DMS 273 treated with DMSO at 0.1 percent for 48 hours (cell line): ENCODE measurements at regions not wholly inside any gene's neighbourhood (a gene's known extent, or its start where the extent isn't known, plus 50 kb on each side); places are given as distances from the start of the nearest gene placed in this dataset.
"Not testable (repeated sequence)": the region's sequence is repeated elsewhere in the genome, so short reads cannot be mapped to it uniquely, and the experiment has no call there.

ENCODE experiments used
- DNase-seq: peaks from one replicate; lab custom pipeline; 2025; lab: John Stamatoyannopoulos, UW

GRCh38 chr7:149334930-149335329 is 72.9 kb downstream of the ZNF783 start:
- no peak for DNase-seq

- no peak for DNase-seq
Observed at GRCh38 chr7:149348758-149349369, 86.9 kb downstream of the ZNF783 start.

GRCh38 chr7:149353739-149354504 is 91.9 kb downstream of the ZNF783 start:
- no peak for DNase-seq

- not testable (repeated sequence) for DNase-seq
Observed at GRCh38 chr7:149355035-149355389, 93.0 kb downstream of the ZNF783 start.

- peak; percentile 97 for DNase-seq
Observed at GRCh38 chr7:149355390-149356048, 93.5 kb downstream of the ZNF783 start.

GRCh38 chr7:149362696-149363095 is 98.2 kb downstream of the ZNF777 start:
- no peak for DNase-seq

GRCh38 chr7:149367418-149368180 is 93.3 kb downstream of the ZNF777 start:
- DNase-seq, result no peak

GRCh38 chr7:149369497-149369896 is 91.4 kb downstream of the ZNF777 start:
- no peak for DNase-seq

GRCh38 chr7:149370790-149371189 is 90.1 kb downstream of the ZNF777 start:
- DNase-seq, result no peak

- no peak for DNase-seq
Observed at GRCh38 chr7:149373089-149373488, 87.8 kb downstream of the ZNF777 start.

GRCh38 chr7:149375234-149376008 is 85.4 kb downstream of the ZNF777 start:
- DNase-seq, result no peak

- DNase-seq, result no peak
Observed at GRCh38 chr7:149377386-149377785, 83.5 kb downstream of the ZNF777 start.

- no peak for DNase-seq
Observed at GRCh38 chr7:149379625-149380024, 81.2 kb downstream of the ZNF777 start.

GRCh38 chr7:149381245-149381644 is 79.6 kb downstream of the ZNF777 start:
- no peak for DNase-seq
